ENCODE measurements at regions not wholly inside any gene's neighbourhood (a gene's known extent, or its start where the extent isn't known, plus 50 kb on each side); places are given as distances from the start of the nearest gene placed in this dataset.
"Not testable (repeated sequence)": the region's sequence is repeated elsewhere in the genome, so short reads cannot be mapped to it uniquely, and the experiment has no call there.

DNA sequence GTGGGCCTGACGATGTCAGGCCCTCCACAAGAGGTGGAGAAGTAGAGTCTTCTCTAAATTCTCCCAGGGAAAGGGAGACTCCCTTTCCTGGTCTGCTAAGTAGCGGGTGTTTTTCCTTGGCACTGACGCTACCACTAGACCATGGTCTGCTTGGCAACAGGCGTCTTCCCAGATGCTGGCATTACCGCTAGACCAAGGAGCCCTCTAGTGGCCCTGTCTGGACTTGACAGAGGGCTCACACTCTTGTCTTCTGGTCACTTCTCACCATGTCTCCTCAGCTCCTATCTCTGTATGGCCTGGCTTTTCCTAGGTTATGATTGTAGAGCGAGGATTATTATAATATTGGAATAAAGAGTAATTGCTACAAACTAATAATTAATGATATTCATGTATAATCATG is 51.1 kb upstream of the RASSF6 start:
- not testable (repeated sequence) for DNase-seq (ENCODE audit: low read depth in 4 of 4, low spot score in 3 of 4)

DNA sequence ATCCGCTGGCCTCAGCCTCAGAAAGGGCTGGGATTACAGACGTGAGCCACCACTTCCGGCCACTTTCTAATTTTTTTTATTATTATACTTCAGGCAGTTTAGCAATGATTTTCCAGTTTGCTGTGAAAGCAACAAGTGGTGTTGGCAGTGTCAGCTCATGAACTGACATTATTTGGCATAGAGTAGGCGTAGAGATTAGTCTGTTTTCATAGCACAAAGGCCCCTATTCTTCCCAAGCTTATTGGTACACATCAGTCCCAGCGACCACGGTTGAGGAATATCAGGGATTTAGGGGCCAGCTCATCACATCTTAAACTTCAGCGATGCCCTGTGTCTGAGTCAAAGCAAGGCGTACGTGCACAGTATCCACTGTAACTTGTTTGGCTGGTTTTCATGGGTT is 53.0 kb upstream of the RASSF6 start:
- DNase-seq (ENCODE audit: low read depth in 4 of 4, low spot score in 3 of 4), result no peak

DNA sequence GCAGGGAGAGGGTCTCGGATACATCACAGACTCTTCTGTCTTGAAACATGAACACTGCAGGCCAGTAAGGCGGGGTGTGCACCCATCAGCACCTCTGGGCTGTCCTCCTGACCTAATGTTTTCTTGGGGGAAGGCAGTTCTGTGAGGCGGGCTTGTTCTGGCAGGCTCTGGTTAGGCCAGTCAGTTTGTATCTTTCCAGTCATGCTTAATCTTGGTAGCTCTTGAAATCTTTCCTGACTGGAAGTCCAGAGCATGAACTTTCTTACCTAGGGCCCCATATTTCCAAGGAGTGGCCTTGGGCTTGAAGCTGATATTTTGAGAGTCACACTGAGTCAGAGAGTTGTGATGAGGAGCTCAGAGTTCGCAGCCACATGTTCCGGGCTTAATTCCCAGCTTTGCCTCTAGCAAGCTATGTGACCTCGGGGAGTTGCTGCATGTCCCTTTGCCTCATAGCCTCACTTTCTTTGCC is 54.2 kb upstream of the RASSF6 start:
- no peak for DNase-seq (ENCODE audit: low read depth in 4 of 4, low spot score in 3 of 4)

DNA sequence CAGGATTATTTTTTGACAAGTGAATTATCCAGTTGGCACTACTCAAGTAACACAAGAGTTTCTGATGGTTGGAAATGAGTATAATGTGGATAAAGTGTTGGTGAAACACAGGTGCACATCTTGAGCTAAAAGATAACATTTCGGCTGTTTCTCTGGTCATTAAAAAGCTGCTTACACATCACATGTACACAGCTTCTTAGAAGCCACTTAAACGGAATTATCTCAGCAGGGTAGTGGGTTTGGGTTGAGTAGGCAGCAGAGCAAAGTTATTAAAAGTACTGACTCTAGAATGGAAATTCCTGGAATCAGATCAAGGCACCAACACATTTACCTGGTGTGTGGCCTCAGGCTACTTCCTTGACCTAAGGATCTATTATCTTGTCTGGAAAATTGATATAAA is 55.4 kb upstream of the RASSF6 start:
- no peak for DNase-seq (ENCODE audit: low read depth in 4 of 4, low spot score in 3 of 4)

DNA sequence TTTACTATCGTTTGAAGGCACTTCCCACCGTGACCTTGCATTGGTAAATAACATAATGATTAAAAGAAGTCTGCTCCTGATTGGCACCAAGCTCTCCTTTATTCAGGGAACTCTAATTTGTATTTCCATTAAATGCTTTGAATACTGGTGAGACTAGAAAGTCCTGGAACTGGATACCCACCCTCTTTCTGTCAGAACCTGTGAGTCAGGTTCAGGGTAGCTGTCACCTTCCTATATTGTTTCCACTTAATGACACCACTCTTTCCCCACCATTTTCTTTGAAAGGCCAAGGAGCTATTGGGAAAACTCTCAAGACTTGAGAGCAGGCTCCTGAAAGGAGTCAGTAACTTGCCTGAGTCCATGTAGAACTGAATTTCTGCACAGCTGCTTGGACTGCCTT is 55.9 kb upstream of the RASSF6 start:
- DNase-seq (ENCODE audit: low read depth in 4 of 4, low spot score in 3 of 4), result no peak

DNA sequence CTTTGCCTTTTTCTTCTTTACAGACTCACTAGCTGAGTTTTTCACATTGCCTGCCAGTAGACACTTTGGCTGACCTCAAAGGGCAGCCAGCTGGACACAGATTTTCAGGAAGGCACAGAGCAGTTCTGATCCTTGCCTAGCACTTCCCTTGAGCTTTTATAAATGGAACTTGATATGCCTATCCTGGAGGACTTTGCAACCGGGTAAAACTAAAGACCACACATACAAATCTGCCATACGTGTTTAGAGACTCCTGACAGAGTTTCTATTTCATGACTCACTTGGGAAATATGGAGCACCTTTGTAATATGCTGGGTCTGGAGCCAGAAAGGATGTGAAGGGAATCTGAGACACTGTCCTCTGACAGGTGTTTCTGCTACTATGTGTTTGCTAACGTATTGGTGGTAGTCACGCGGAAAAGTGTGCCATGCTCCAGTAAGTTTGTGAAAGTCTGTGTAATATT is 56.7 kb upstream of the RASSF6 start:
- peak in 2 of 4 donors; percentile 38 to 53 for DNase-seq (ENCODE audit: low read depth in 4 of 4, low spot score in 3 of 4)

DNA sequence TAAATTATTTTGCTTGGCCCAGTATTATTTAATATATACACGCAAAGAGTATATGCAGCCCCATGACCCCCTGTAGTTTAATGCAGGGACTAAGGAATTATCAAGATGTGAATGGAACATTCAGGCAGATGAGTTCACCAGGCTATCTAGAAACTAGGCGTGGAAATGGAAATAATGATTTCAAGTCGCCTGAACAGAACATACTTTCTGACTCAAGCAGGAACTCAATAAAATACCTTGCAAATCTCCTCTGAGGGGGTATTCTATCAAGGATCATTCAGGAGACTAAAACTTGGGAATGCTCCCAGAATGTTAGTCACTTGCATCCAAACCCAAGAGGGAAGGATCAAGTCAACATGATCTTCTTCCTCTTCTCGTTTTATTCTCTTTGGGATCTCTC is 59.6 kb upstream of the RASSF6 start:
- no peak for DNase-seq (ENCODE audit: low read depth in 4 of 4, low spot score in 3 of 4)

DNA sequence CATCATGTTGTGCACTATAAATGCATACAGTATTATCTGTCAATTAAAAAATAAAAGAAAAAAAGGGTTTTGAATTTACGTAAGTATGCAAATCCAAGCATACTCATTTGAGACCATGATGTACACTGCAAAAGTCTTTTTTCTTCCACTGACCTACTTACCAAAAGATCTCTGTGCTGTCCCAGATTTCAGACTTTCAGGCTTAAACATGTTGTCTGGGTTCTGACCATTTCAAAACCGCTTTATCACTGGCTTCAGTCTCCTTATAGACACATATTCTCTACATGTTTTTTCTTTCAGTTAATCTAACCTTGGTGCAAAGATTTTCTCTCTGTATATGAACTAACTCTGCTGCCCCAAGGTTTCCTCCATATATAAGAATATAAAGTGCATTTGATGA is 58.6 kb upstream of the CXCL8 start:
- no peak for DNase-seq (ENCODE audit: low read depth in 4 of 4, low spot score in 3 of 4)

DNA sequence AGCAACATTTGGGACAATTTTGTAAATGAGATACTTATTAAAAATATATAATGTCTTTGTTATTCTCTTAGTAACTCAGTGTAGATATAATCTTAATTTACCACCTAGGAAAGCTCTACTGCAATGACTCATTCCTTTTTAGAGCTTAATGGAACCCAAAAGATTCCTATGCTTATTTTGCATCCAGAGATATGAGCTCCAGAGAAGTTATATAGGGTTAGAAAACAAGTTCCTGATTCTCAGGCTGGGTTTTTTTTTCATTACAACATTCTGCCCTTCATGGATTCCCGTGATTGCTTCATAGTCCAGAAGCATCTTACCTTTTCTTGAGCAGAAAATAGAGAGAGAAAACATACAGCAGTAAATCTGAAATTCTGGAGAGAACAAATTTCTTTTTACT is 57.9 kb upstream of the CXCL8 start:
- no peak for DNase-seq (ENCODE audit: low read depth in 4 of 4, low spot score in 3 of 4)

DNA sequence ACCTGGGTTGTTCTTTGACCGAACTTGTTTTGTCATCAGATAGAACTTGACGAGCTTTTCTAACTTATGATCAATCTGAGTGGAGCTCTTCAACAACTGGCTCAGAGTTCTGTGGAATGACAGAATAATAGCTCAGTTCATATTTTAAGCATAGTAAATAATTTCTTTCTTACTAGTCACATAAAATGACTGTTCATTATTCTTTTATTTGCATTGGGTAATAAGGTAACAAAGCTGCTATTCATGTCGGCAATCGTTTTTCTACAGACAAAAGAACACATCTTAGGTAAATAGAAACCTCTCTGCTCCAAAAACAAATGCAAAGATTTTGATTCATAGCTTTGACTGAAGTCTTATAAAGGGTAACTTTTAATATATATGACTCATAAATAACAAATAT is 57.3 kb upstream of the CXCL8 start:
- no peak for DNase-seq (ENCODE audit: low read depth in 4 of 4, low spot score in 3 of 4)

DNA sequence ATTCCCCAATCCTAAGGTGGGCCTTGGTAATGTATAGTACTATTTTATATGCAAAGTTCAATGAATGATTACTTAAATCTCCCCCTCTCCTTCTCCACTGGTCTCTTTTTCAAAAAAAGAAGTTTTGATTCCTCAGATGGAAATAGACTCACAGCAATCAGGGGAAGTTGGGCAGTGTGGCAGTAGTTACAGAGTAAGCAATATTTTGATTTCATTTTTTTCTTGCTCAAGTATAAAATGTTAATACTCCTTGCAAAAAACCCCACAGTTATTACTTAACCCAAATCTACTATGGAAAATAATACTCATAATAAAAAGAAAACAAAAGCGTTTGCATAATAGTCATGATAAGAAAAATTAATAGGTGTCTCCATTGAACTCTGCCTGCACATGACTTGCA is 56.9 kb upstream of the CXCL8 start:
- DNase-seq (ENCODE audit: low read depth in 4 of 4, low spot score in 3 of 4), result no peak

DNA sequence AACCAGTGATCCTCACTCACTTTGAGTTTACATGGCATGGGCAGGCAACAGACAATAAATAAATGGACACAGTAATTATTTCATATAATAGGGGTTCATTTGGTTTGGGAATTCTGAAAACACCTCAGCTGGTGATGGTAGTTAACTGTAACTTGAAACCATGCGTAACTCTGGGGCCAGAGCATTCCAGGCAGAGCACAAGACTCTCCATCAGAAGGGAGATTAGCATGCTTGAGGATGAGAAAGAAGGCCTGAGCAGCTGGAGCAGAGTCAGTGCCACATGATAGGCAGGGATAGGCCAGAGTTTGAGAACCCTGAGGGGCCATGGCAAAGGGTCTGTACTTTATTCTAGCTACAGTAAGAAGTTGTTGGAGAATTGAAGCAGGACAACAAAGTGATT is 56.3 kb upstream of the CXCL8 start:
- DNase-seq (ENCODE audit: low read depth in 4 of 4, low spot score in 3 of 4), result no peak

DNA sequence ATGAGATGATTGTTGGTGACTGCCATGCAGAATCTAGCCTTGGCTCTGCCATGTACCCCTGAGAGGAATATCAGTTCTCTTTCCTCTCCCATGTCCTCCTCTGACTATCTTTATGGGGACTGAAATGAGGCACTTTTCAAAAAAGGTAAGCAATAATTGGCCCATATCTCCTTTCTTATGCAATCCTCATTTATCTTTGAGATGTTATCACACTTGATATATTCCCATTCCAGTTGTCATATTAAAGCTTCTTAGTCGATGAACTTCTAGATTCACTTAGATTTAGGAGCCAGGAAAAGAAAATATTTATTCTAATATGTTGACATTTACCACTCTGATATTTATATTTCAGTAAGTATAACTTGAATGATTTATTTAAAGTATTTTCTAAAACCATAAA is 55.3 kb upstream of the CXCL8 start:
- DNase-seq (ENCODE audit: low read depth in 4 of 4, low spot score in 3 of 4), result no peak

DNA sequence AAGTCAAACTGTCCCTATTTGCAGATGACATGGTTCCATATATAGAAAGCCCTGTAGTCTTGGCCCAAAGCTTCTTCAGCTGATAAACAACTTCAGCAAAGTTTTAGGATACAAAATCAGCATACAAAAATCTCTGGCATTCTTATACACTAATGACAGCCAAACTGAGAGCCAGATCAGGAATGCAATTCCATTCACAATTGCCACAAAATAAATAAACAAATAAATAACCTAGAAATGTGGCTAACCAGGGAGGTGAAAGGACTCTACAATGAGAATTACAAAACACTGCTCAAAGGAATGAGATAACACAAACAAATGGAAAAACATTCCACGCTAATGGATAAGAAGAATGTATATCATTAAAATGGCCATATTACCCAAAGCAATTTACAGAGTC is 52.9 kb upstream of the CXCL8 start:
- DNase-seq (ENCODE audit: low read depth in 4 of 4, low spot score in 3 of 4), result no peak

DNA sequence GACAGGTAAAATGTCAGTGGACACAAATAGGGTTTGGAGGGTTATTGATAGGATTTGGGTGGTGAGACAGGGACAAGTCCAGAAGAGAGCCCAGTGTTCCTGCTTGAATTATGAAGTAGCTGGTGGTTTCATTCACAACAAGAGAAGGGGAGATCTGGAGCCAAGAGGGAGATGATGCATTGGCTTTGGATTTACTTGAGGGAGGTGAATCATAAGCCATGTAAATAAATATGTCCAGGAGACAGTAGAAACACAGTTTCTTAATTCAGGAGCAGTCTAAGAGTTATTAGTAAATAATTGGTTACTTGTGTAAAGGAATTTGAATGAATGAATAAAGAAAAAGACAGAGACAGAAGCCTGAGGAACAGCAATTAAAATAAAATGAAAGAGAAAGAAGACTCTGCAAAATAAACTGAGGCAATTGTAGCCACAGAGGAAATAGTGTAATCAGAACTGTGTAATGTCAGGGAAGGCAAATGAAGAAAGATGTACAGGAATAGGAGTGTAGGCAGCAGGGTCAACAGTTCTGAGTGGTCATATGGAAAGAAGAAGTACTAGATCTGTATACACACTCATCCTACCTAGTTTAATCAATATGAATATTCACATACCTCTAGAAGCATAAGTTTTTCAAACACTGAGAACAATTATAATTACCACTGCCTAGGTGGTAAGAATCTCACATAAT is 50.2 kb upstream of the CXCL8 start:
- DNase-seq (ENCODE audit: low read depth in 4 of 4, low spot score in 3 of 4), result no peak

Measured in left renal pelvis (tissue), 4 donors.